HepG2 (cell line): ENCODE measurements at regions not wholly inside any gene's neighbourhood (a gene's known extent, or its start where the extent isn't known, plus 50 kb on each side); places are given as distances from the start of the nearest gene placed in this dataset.

Experiments used
- ATAC-seq: fragments of 200-7000 bp; cut with Tn5 transposase; 3 replicates; pipeline ENCODE4 v1.9.1; 2020; ENCODE audit warnings: mild to moderate bottlenecking, moderate library complexity
- BruUV-seq: library from RNA; stranded (reverse); fragments of 400-500 nt; replicated peaks from 2 replicates; lab custom pipeline; 2021; lab: Mats Ljungman, UMichigan
- CTCF ChIA-PET: fragments of 300-600 bp; formaldehyde crosslinking; extraction: SDS; loops from one replicate; lab custom pipeline; 2021; ENCODE audit warnings: low total read pairs, inconsistent platforms, low intra/inter-chr PET ratio; lab: Yijun Ruan, JAX
- POLR2A ChIA-PET: fragments of 350-600 bp; sonication (Branson Sonifier 250); formaldehyde crosslinking; loops from one replicate; lab custom pipeline; 2020; ENCODE audit warnings: antibody characterized with exemption, inconsistent platforms; lab: Yijun Ruan, JAX
- DNase-seq: peaks from one replicate; pipeline ENCODE4 v3.0.0-alpha.2; 2015; ENCODE audit warnings: low spot score
- FAIRE-seq: peaks from 3 replicates; lab custom pipeline; 2011; peaks lifted over from hg19 to GRCh38; lab: Jason Lieb, UNC
- H2AFZ ChIP-seq: one replicate; pipeline ENCODE4 v1.6.1; 2011; ENCODE audit warnings: low read length, inconsistent platforms
- H3K27ac ChIP-seq: fragments of 300-600 bp; 3 replicates; pipeline ENCODE4 v1.8.0; 2011; ENCODE audit warnings: mixed run types, mild to moderate bottlenecking, mixed read lengths, low read length, inconsistent platforms; ENCODE audit not compliant: insufficient read depth; ENCODE audit errors: extremely low read length
- H3K27me3 ChIP-seq, 2 experiments: fragments of 200-600 bp in 1 of 2; 2 replicates in 1 of 2; 3 replicates in 1 of 2; pipeline versions ENCODE4 v1.6.0 to v1.8.0; 2011; ENCODE audit warnings: low read length in 2 of 2, mild to moderate bottlenecking in 2 of 2, moderate library complexity in 2 of 2, inconsistent platforms in 1 of 2; ENCODE audit not compliant: insufficient read depth in 2 of 2, control insufficient read depth in 1 of 2
- H3K36me3 ChIP-seq, 2 experiments: fragments of 200-600 bp in 1 of 2; replicated peaks in 1 of 2; 2 replicates in 1 of 2; 3 replicates in 1 of 2; pipeline versions ENCODE4 v1.5.1 to v1.8.0; 2011; ENCODE audit warnings: low read length in 2 of 2, inconsistent platforms in 1 of 2; ENCODE audit not compliant: insufficient read depth in 2 of 2, control insufficient read depth in 1 of 2
- H3K4me1 ChIP-seq: 2 replicates; pipeline ENCODE4 v1.5.1; 2012; ENCODE audit warnings: low read length, inconsistent platforms; ENCODE audit not compliant: insufficient read depth
- H3K4me2 ChIP-seq: 2 replicates; pipeline ENCODE4 v1.6.0; 2011; ENCODE audit warnings: low read depth, low read length, inconsistent platforms
- H3K4me3 ChIP-seq, 3 experiments: fragments of 200-600 bp in 1 of 3; sonication (generic), shearing (Covaris generic) in 1 of 3; replicated peaks in 1 of 3; 2 replicates each; pipeline ENCODE4 v1.5.1; 2011 to 2016; ENCODE audit warnings: low read length in 3 of 3, inconsistent platforms in 2 of 3, low read depth in 2 of 3, mild to moderate bottlenecking in 2 of 3, control low read depth in 1 of 3, mixed read lengths in 1 of 3; ENCODE audit not compliant: insufficient read depth in 1 of 3
- H3K79me2 ChIP-seq: one replicate; pipeline ENCODE4 v1.6.1; 2011; ENCODE audit warnings: low read length, inconsistent platforms; ENCODE audit not compliant: insufficient read depth
- H3K9ac ChIP-seq: 2 replicates; pipeline ENCODE4 v1.6.0; 2011; ENCODE audit warnings: mild to moderate bottlenecking, low read depth, low read length, inconsistent platforms; ENCODE audit not compliant: insufficient read depth
- H3K9me3 ChIP-seq: 2 replicates; pipeline ENCODE4 v1.5.1; 2012; ENCODE audit warnings: mild to moderate bottlenecking, low read length
- H4K20me1 ChIP-seq: 2 replicates; pipeline ENCODE4 v1.6.0; 2011; ENCODE audit warnings: inconsistent platforms, mild to moderate bottlenecking, low read length, moderate library complexity; ENCODE audit not compliant: insufficient read depth
- ATF7-NPFF ChIP-seq: sonication (generic); formaldehyde crosslinking; IDR thresholded peaks from 2 replicates; pipeline ENCODE4 v1.8.1; 2023; ENCODE audit warnings: mild to moderate bottlenecking, low read depth, missing genetic modification reagents, moderate library complexity
- CENPX ChIP-seq: sonication (generic); formaldehyde crosslinking; IDR thresholded peaks from 2 replicates; pipeline ENCODE4 v1.9.0; 2021; ENCODE audit warnings: mild to moderate bottlenecking, missing genetic modification reagents, moderate library complexity
- HOXA5 ChIP-seq: sonication (generic); formaldehyde crosslinking; IDR thresholded peaks from 2 replicates; pipeline ENCODE4 v1.4.0; 2020; ENCODE audit warnings: missing genetic modification reagents
- IKZF4 ChIP-seq: sonication (generic); formaldehyde crosslinking; IDR thresholded peaks from 2 replicates; pipeline ENCODE4 v1.5.1; 2020; ENCODE audit warnings: borderline replicate concordance, mild to moderate bottlenecking, low read depth, missing genetic modification reagents; ENCODE audit errors: not compliant biosample characterization
- IRF9 ChIP-seq: sonication (generic); formaldehyde crosslinking; IDR thresholded peaks from 2 replicates; pipeline ENCODE4 v1.8.0; 2022; ENCODE audit warnings: missing genetic modification reagents, mild to moderate bottlenecking, borderline replicate concordance
- MIER2 ChIP-seq: IDR thresholded peaks from 2 replicates; pipeline ENCODE4 v1.6.1; 2016; ENCODE audit warnings: missing biosample characterization, missing genetic modification reagents
- SNAI1 ChIP-seq: sonication (generic); formaldehyde crosslinking; IDR thresholded peaks from 2 replicates; pipeline ENCODE4 v1.5.0; 2020; ENCODE audit warnings: mild to moderate bottlenecking, missing genetic modification reagents, borderline replicate concordance
- USF2 ChIP-seq, 2 experiments: sonication (generic) in 1 of 2; formaldehyde crosslinking in 1 of 2; IDR thresholded peaks; 2 replicates each; pipeline versions ENCODE4 v1.5.1 to v1.6.1; 2011 to 2020; ENCODE audit warnings: borderline replicate concordance in 1 of 2, low read depth in 1 of 2, low read length in 1 of 2, mild to moderate bottlenecking in 1 of 2, missing genetic modification reagents in 1 of 2, moderate library complexity in 1 of 2
- ZKSCAN8 ChIP-seq: IDR thresholded peaks from 2 replicates; pipeline ENCODE4 v1.6.1; 2016; ENCODE audit warnings: borderline replicate concordance, missing genetic modification reagents, missing compliant biosample characterization
- ZUFSP ChIP-seq: sonication (generic); formaldehyde crosslinking; IDR thresholded peaks from 2 replicates; pipeline ENCODE4 v1.9.0; 2021; ENCODE audit warnings: missing genetic modification reagents, mild to moderate bottlenecking, borderline replicate concordance
- ZZZ3 ChIP-seq: sonication (generic); formaldehyde crosslinking; IDR thresholded peaks from 2 replicates; pipeline ENCODE4 v1.4.0; 2020; ENCODE audit warnings: missing genetic modification reagents, mild to moderate bottlenecking, borderline replicate concordance
- in situ Hi-C: cut with HindIII; loops from 2 replicates; pipeline ENCODE4 v1.10.0; 2017; ENCODE audit warnings: low pct_unique_long_range_greater_than_20kb; ENCODE audit not compliant: extremely low pct_ligation_motif_present
- intact Hi-C: fragments of 100-400 bp; cut with micrococcal nuclease; formaldehyde crosslinking; loops from one replicate; pipeline ENCODE4 v1.10.0; 2022; ENCODE audit not compliant: unreplicated experiment

- POLR2A ChIA-PET = no interaction called here
- H4K20me1 ChIP-seq = no peaks in the 10 kb centered on the region
- H3K27me3 ChIP-seq = peaks cover 6 to 7% of the 10 kb centered on the region in 2 experiments; a peak in 4 of 5 replicates
- ATAC-seq (no peak), DNase-seq (no peak), FAIRE-seq (no peak)
- no peaks in the 10 kb centered on the region for H3K36me3 ChIP-seq
- H3K79me2 ChIP-seq = no peaks in the 10 kb centered on the region
- H3K9me3 ChIP-seq = no peaks in the 10 kb centered on the region
- no peaks in the 10 kb centered on the region for H3K4me1 ChIP-seq
- no peak overlapping the region for H3K27ac ChIP-seq
- intact Hi-C loops (no loop called here), in situ Hi-C loops (no loop called here)
- H2AFZ ChIP-seq = no peak overlapping the region
- no TSS peak for BruUV-seq
- H3K9ac ChIP-seq = no peak overlapping the region
- CTCF ChIA-PET = no interaction called here
- no peak for TF ChIP-seq HOXA5 (CRISPR knock-in tag)
- TF ChIP-seq MIER2 (CRISPR knock-in tag) = no peak
- TF ChIP-seq USF2 (IDR thresholded peaks at IDR 0.05; ENCODE audit: low read depth, low read length) = no peak
- TF ChIP-seq USF2 (CRISPR knock-in tag; IDR thresholded peaks at IDR 0.05; ENCODE audit: borderline replicate concordance) = no peak
- TF ChIP-seq ZZZ3 (CRISPR knock-in tag) = no peak
- TF ChIP-seq IKZF4 (CRISPR knock-in tag) = no peak
- TF ChIP-seq SNAI1 = no peak
- no peak for TF ChIP-seq ATF7-NPFF (CRISPR knock-in tag)
- TF ChIP-seq CENPX (CRISPR knock-in tag) = no peak
- TF ChIP-seq IRF9 (CRISPR knock-in tag) = no peak
- no peak for TF ChIP-seq ZUFSP
- no peak for TF ChIP-seq ZKSCAN8 (CRISPR knock-in tag)
- no peak overlapping the region for H3K4me3 ChIP-seq
- no peak overlapping the region for H3K4me2 ChIP-seq
Measured at GRCh38 chr12:111257435-111257902, 111.4 kb downstream of the PHETA1 start.
